Tibial nerve (tissue), 4 donors: ENCODE measurements at regions not wholly inside any gene's neighbourhood (a gene's known extent, or its start where the extent isn't known, plus 50 kb on each side); places are given as distances from the start of the nearest gene placed in this dataset.

Experiments
- EP300 ChIP-seq, 2 donors: sonication (generic); formaldehyde crosslinking; IDR thresholded peaks; one replicate each; pipeline ENCODE4 v1.6.1; 2017; ENCODE audit warnings: antibody characterized with exemption in 2 of 2, mild to moderate bottlenecking in 1 of 2
- POLR2A ChIP-seq, 2 donors: fragments of 450-650 bp; IDR thresholded peaks; one replicate each; pipeline ENCODE4 v1.6.1; 2017; ENCODE audit warnings: antibody characterized with exemption in 2 of 2, mild to moderate bottlenecking in 2 of 2, moderate library complexity in 2 of 2
- TF ChIP-seq, protein P1 (sequence below), 5 experiments: fragments of 200-600 bp in 3 of 5; fragments of 450-650 bp in 2 of 5; sonication (generic) in 3 of 5; IDR thresholded peaks; one replicate each; pipeline ENCODE4 v1.5.1; 2016 to 2019; ENCODE audit warnings: antibody characterized with exemption in 5 of 5, mild to moderate bottlenecking in 3 of 5, moderate library complexity in 2 of 5

DNA sequence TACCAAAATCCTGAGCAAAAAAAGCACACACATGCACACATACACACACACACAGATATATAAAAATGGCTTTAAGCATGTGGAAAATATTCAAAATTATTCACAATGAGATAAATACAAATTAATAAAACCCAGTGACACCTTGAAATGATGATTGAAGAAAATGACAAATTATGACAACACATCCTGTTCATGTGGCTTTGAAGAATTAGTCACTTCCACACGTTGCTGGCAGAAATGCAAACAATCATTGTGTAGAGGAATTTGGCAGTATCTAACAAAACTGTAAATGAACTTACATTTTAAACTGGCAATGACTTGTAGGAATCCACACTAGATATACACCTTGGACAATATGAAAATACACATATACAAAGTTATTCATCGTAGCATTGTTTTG lies 95.8 kb upstream of the RGPD4 start:
- TF ChIP-seq, protein P1, sequence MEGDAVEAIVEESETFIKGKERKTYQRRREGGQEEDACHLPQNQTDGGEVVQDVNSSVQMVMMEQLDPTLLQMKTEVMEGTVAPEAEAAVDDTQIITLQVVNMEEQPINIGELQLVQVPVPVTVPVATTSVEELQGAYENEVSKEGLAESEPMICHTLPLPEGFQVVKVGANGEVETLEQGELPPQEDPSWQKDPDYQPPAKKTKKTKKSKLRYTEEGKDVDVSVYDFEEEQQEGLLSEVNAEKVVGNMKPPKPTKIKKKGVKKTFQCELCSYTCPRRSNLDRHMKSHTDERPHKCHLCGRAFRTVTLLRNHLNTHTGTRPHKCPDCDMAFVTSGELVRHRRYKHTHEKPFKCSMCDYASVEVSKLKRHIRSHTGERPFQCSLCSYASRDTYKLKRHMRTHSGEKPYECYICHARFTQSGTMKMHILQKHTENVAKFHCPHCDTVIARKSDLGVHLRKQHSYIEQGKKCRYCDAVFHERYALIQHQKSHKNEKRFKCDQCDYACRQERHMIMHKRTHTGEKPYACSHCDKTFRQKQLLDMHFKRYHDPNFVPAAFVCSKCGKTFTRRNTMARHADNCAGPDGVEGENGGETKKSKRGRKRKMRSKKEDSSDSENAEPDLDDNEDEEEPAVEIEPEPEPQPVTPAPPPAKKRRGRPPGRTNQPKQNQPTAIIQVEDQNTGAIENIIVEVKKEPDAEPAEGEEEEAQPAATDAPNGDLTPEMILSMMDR (IDR thresholded peaks at IDR 0.05): no peak
- no peak for TF ChIP-seq EP300 (IDR thresholded peaks at IDR 0.05)
- TF ChIP-seq POLR2A (IDR thresholded peaks at IDR 0.05): no peak
